Esophagus mucosa (tissue), 1 donor: ENCODE measurements at regions not wholly inside any gene's neighbourhood (a gene's known extent, or its start where the extent isn't known, plus 50 kb on each side); places are given as distances from the start of the nearest gene placed in this dataset.

ENCODE experiments used
- ATAC-seq: fragments of 200-7000 bp; cut with Tn5 transposase; one replicate; pipeline ENCODE4 v1.9.1; 2020
- donor health status: DM: yes; HTN: yes; CAD: no.

DNA sequence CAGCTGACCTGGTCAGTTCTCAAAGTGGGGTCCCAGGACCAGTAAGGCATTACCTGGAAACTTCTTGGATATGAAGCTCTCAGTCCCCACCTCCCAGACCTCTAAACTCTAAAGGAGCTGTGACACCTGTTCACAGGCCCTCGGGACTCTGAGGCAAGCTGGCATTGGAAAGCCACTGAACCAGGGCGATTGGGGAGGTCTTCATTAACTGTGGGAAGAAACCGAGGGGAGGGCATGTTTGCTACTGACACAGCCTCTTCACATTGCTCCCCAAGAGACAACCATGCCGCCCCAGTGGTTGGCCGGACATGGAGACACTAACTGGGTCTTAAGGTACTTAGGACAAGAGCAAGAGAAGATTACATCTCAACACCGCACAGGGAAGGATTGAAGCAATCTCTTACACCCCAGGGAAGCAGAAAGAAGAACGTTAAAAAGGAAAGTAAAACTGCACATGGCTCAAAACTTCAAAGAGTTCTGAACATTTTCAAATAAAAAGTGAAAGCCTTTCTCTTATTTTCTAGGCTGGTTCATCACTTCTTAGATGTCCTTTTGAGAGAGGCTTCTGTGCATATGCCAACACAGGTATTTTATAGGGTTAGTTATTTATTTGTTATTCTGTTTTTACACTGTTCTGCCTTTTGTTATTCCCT, 210.0 kb upstream of the CST7 start:
- no peak for ATAC-seq

DNA sequence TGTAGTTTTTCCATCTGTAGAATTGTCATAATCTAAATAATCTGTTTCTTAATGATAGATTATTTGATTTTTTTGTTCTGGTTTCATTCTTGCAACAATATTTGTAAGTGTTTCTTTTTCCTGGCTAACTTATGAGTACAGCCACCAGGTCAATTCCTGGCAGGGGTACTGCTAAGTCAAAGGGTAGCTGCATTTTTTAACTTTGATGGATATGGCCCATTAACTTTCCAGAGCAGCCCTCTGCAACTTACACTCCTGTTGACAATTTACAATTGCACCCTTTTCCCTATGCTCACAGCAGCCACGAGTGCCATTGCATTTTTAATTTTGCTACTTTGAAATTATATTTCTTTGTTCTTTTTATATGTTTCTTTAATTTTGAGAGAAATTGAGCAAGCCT, 209.3 kb upstream of the CST7 start:
- ATAC-seq, result no peak

- no peak for ATAC-seq
Observed at GRCh38 chr20:24741493-24742072, 207.5 kb upstream of the CST7 start.

- ATAC-seq, result no peak
Observed at GRCh38 chr20:24742436-24742835, 206.6 kb upstream of the CST7 start.

- ATAC-seq, result no peak
Observed at GRCh38 chr20:24742989-24743388, 206.1 kb upstream of the CST7 start.

GRCh38 chr20:24743641-24744040, 205.4 kb upstream of the CST7 start:
- no peak for ATAC-seq

GRCh38 chr20:24744747-24745146, 204.3 kb upstream of the CST7 start:
- no peak for ATAC-seq

DNA sequence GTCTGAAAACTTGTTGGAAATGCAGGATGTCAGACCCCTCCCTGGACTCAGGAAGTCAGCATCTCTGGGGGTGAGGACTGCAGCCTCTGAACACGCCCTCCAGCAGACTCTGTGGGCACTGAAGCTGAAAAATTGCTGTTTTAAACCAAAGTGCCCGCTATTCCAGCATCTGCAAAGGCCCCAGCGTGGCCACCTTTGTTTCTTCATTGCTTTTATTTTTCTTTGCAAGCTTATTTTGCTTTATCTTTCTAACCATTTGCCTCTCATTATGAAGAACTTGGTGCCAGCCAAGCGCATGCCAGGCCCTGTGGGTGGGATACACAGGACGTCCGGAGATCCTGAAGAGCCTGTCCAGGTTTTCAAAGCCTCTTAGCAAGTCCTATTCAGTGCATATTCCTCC, 203.9 kb upstream of the CST7 start:
- no peak for ATAC-seq

DNA sequence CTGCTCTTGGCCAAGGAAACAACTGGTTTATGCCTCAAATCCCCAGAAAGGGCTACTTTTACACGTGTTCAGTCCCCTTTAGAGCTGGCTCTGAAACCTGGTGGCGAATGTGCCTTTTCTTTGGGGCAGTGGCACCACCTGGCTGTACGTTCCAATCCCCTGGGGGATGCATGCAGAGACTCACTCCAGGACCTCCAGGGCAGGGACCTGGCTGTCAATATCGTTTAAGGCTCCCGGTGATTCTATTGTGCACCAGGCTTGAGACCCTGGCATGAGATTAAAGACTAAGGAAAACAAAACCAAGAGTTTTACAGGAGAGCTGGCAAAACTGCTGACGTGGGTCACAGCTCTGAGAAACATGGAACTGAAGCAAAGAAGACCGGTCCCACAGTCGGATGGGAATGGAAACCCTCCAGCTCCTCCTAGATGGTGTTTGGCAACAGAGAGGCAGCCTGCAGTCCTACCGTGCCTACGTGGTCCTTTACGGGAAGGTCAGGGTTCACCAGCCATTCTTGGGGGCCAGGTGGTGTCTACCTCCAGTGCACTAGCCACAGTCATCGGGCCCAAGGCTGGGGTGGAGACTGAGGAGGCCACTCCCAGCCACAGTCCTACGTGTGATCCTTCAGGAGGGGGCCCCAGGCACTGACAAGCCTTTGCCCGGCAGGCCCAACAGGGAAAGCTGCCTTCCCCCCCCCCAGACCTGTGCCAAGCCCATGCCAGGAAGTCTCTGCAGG, 203.3 kb upstream of the CST7 start:
- ATAC-seq, result no peak

- ATAC-seq, result peak; percentile 99
Observed at GRCh38 chr20:24746351-24746685, 202.8 kb upstream of the CST7 start.

DNA sequence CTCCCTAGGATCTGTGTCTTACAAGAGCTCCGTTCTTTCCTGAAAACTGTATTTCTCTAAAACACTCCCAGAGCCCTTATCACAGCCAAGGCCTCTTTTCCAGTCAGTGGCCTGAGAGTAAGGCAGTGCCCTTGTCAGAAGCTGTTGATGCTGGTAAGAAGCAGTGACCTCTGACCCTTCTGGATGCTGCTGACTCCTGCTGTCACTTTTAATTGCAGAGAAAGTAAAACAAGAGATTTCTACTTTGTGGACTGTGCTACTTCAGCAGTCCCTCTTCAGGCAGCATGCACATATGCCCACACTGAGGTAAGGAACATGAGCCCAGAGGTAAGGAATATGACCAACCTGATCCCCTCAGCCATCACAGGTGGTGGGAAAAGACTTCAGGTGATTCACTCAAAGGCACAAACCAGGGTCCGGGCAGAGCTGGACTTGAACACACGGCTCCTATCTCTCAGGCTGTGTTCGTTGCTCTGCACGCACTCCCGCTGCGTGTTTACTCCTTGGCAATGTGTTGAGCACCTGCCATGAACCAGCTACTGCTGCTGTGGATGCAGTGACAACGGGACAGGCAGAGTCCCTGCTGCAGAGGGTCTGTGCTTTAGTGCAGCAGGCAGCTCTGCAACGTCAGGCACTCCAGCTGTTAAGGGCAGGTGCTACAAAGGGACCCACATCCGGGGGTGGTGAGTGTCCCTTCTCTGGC, 201.9 kb upstream of the CST7 start:
- no peak for ATAC-seq

GRCh38 chr20:24747881-24748595, 201.0 kb upstream of the CST7 start:
- ATAC-seq, result no peak

DNA sequence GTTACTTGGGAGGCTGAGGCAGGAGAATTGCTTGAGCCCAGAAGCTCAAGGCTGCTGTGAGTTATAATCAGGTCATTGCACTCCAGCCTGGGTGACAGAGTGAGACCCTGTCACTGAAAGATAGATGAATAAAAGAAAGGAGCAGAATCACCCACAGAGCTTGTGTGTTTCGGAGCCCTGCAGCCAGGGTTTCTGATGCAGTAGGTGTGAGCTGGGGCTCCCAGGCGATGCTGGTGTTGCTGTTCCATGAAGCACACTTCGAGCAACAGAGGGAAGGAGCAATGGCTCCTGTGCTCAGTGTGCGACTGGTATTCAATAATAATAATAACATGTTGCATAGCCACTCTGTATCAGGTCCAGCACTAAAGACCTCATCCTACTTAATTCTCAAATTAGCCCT, 197.5 kb upstream of the CST7 start:
- no peak for ATAC-seq

GRCh38 chr20:24752612-24753011, 196.5 kb upstream of the CST7 start:
- ATAC-seq, result no peak

GRCh38 chr20:24753130-24753529, 195.9 kb upstream of the CST7 start:
- ATAC-seq, result no peak

DNA sequence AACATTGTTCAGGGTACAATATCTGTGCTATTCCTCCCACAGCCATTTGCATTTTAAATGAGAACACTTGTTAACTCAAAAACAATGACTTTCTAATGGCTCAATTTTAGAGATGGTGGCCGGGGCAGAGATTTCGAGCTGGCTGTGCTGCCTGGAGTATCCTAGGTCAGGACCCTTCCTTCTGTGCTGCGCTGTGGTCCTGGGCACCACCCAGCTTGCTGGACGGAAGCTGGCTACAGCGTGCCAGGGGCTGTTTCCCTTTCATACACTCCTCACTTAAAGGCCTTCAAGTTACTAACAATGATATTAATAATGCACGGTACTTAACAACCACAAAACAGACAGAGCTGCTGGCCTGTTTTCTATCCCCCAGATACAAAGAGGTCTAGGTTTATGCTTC, 194.4 kb upstream of the CST7 start:
- no peak for ATAC-seq

- no peak for ATAC-seq
Observed at GRCh38 chr20:24755411-24755922, 193.6 kb upstream of the CST7 start.

DNA sequence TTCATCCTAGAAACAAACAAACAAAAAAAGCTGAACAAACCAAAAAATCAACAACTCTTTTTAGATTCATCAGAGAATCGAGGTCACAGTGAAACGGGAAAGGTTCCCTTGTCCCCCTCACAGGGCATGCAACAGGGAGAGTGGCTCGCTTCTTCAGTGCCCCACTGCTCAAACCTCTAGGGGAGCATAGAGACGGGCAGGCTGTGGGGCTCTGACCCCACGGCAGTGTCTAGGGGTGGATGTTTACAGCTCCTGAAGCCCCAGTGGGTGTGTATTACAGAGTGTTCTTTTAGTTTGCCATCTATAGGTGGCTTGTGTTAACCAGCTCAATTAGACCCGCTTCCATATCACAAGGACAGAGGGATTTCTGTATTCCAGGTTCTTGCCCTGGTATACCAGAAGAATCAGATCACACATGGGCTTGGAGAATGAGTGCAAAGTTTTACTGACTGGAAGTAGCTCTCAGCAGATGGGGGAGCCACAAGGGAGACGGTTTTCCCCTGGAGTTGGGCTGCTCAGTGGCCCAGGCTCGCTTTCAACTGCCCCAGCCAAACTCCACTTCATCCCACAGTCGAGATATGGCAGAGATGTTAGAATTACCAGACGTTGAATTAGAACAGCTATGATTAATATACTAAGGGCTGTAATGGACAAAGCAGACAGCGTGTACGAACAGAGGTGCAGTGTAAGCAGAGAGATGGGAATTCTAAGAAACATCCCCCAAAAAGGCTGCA, 192.6 kb upstream of the CST7 start:
- ATAC-seq, result no peak

DNA sequence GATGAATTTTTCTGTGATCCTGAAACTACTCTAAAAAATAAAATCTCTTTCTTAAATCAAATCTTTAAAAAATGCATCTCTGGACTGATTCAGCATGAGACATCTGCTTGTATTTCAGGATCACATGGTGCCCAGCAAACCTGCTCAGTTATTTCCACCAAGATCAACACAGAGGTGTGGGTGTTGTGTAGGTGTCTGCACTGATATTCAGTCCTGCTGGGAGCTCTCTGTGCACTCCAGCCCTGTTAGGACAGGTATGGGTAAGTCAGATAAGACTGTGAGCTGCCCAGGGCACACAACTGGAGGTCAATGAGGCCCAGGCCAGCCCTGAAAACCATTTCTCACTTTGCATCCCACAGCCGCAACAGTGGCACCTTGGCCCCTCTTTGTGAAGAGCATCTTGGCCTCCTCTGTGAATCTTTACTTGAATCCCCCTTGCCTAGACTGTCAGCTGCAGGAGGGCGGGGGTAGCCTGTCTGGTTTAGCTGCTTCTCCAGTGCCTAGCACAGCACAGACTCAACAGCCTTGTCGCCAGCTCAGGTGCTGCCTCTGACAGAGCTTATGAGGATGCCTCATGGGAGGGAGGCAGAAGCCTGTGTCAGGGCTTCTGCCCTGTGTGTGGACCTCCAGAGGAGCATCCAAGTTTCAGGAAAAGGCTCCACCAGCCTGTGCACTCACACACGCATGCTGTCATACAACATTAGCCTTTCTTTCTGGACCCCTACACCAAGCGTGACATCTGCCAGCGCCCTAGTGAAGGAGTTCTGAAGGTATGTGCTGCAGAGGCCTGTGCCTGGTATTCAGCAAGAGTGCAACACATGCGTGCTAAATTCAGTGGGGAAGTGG, 187.6 kb upstream of the CST7 start:
- ATAC-seq, result no peak

- ATAC-seq, result no peak
Observed at GRCh38 chr20:24762371-24762770, 186.7 kb upstream of the CST7 start.

DNA sequence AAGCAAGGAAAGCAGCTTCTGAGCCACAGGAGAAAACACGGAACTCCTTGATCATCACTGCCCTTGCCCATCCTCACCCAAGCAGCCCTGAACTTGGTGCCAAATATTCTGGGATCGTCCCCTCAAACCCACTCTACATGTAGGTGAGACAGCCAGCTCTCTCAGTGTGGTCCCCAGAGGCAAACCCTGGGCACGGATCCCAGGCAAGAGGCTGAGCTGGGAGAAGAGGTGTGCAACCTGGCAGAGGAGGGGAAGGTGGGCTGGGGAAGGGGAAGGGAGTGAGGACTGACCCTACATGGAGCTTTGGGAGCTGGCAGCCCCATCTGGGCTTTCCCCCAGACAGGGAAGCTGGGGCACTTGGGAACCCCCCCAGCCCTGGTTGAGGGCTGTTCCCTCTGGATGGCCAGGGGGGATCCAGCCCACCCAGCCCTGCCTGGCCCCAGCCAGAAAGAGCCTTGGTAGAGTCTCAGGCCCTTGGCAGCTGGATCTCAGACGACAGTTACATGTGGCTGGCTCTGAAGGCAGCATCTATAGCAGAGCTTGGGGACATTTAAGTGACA, 186.2 kb upstream of the CST7 start:
- no peak for ATAC-seq
